HG02610 (cell line): ENCODE measurements at regions not wholly inside any gene's neighbourhood (a gene's known extent, or its start where the extent isn't known, plus 50 kb on each side); places are given as distances from the start of the nearest gene placed in this dataset.
"Not testable (repeated sequence)": the region's sequence is repeated elsewhere in the genome, so short reads cannot be mapped to it uniquely, and the experiment has no call there.

Source experiments
- ATAC-seq: cut with Tn5 transposase; IDR thresholded peaks from one replicate; pipeline ENCODE4 v1.9.1; 2021; ENCODE audit warnings: mild to moderate bottlenecking, moderate library complexity; ENCODE audit not compliant: unreplicated experiment

DNA sequence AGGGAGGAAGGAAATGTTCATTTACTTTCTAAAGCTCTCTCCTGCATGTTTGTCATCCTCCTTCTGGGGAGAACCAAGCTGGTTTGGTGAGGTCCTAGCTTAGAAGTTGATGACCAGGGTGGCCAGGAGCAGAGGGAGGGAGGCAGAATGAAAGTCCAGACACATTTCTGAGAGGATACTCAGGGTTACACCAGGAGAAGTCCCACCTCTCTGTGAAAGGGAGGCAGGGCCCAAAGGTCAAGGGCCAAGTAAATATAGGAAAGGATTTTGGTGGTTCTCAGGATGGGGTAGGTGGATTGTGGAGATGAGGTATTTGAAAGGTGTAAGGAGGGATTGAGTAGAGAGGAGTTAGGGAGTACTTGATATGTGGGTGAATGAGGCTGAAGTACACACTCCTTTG, 58.0 kb upstream of the FBXO11 start:
- ATAC-seq, result no peak

DNA sequence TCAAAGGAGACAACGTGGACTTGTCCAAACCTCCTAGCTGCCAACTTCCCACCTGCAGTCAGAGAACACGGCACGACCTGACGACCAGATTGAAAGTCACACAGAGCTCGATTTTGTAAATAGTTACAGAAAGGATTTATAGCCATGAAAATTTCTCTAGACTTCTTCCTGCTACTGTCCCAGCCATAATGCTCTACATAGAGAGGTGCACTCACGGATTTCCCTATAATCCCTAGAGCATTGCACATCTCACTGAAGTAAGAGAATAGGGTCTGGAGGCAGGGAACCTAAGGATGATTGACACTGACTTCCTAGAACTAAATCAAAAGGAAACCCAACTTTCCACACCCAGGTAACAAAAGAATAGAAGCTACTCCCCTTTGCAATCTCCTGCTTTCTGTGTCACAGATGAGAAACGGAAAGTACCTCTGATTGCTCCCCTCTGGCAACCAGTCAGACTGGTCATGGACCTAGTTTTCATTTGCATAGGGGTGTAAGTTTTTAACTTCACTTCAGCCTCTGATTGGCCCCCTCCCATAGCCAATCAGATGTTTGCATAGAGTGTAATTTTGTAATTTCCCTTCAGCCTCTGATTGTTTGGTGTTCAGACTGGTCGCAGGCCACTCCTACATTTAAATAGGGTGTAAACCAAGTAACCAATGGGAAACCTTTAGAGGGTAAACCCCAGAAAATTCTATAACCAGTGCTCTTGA, 58.6 kb upstream of the FBXO11 start:
- no peak for ATAC-seq

DNA sequence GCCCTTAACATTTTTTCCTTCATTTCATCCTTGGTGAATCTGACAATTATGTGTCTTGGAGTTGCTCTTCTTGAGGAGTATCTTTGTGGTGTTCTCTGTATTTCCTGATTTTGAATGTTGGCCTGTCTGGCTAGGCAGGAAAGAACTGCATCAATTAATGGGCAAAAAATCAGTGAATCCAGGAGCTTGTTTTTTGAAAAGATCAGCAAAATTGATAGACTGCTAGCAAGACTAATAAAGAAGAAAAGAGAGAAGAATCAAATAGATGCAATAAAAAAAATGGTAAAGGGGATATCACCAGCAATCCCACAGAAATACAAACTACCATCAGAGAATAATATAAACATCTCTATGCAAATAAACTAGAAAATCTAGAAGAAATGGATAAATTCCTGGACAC, 70.4 kb upstream of the FBXO11 start:
- ATAC-seq, result not testable (repeated sequence)

DNA sequence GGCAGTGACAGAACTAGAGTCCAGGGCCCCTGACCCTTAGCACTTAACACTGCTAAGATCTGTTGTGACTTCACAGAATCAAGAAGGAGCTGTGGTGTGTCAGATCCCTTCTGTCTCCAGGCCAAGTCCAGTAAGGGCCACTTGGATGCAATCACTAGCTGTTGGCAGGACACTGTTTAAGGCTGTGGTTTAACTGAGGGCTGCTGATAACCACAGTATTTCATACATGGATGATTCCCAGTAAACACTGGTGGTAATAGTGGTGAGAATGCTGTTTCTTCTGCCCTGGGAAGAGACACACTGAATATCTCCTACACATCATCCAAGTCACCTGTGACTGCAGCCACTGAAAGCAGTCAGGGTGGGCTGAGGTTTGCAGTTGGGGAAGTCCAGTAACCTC, 77.7 kb upstream of the FBXO11 start:
- ATAC-seq, result peak; percentile 73

DNA sequence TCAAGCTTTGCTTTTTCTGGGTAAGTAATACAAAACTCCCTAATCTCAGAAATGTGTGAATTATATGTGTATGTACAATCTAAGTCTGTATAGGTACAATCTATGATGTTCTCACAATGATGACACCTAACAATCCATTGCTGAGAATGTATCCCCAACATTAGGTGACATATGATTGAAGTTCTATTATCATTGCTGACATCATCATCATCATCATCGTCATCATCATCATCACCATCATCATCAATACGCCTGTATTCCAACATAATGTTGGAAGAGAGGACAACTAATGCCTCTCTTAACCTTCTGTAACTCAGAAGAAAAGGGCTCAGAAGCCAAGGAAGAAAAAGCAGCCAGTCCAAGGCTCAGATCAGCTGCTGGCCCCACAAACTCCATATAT, 84.2 kb upstream of the FBXO11 start:
- ATAC-seq, result no peak

DNA sequence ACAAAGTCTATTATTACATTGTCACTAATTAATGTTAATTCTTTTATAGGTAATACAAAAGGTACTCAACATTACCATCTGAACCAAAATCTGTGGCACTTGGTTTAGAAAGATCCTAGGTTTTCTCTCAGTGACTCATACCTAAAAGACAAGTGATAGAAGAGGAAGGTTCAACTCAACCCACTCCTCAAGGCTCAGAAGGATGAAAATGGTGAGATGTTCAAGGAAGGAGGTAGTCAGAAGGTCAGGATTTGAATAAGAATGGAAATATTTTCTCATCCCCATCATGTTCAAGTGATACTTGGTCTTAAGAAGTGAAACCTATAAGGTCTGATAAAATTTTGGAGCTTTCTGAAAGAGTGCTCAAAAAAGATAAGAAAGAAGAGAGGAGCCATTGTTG, 86.4 kb upstream of the FBXO11 start:
- ATAC-seq, result no peak

DNA sequence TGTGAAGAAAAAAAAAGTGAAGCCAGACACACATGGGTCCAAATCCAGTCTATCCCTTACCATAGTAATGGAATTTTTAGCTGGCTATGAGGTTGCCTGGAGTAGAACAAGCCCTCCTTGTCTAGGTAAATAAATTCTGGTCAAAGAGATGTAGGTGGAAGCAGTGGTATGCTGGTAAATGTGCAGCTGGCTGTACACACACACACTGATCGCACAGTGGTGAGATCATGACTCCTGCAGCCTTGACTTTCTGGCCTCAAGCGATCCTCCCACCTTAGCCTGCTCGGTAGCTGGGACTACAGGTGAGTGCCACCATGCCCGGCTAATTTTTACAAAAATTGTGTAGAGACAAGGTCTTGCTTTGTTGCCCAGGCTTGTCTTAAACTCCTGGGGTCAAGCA, 90.5 kb upstream of the FBXO11 start:
- ATAC-seq, result no peak

DNA sequence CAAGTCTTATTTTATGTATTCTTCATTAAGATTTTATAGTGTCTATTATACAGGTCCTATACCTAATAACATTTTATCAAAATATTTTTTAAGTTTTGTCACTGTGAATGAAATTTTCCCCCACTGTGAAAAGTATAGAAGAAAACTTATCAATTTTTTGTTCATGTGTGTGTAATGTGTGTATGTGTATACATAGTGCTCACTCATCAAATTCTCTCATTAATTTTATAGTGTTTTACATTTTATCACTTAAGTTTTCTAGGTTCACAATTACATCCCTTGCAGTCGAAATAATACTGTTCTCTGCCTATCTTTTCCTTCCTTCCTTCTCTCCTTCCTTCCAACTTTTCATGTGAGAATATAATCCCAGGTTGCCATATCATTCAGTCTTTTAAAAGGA, 93.2 kb upstream of the FBXO11 start:
- ATAC-seq, result no peak

DNA sequence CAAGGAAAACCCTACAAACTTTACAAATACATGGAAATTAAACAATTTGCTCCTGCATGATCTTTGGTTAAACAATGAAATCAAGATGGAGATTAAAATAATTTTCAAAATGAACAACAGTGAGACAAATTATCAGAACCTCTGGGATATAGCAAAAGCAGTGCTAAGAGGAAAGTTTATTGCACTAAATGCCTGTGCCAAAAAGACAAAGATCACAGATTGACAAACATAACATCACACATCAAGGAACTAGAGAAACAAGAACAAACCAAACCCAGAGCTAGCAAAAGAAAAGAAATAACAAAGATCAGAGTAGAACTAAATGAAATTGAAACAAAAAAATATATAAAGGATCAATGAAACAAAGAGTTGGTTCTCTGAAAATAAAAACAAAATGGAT, 95.2 kb upstream of the FBXO11 start:
- no peak for ATAC-seq

DNA sequence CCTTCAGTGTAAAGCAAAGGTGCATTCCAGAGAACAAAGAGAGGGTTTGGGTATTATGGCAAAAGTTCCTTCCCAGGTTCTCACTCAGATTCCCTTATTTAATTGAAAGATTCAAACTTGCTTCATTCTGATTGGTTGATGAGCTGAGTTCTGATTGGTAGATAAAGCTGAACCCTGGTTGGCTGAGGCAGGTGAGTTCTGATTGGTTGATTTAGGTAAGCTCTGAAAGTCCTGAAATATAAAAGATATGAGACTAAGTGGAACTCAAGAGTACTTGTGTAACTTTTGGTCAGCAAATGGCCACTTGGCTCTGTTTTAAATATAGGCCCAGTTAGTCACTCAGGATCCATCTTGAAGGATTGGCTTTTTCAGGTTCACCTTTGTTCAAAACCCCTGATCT, 99.8 kb upstream of the FBXO11 start:
- no peak for ATAC-seq

DNA sequence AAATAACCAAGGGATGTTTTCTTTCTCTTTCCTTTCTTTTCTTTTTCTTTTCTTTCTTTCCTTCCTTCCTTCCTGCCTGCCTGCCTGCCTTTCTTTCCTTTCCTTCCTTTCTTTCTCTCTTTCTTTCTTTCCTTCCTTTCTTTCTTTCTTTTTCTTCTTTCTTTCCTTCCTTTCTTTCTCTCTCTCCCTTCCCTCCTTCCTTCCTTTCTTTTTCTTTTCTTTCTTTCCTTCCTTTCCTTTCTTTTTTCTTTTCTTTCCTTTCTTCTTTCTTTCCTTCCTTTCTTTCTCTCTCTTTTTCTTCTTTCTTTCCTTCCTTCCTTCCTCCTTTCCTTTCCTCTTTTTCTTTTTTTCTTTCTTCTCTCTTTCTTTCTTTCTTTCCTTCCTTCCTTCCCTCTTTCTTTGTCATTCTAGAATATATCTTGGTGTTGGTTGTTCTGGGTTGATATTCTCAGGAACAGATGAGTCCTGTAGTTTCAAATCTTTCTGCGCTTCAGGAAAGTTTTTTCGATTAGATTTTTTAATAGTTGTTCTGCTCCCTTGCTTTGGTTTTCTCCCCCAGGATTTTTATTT, 101.5 kb upstream of the FBXO11 start:
- no peak for ATAC-seq

DNA sequence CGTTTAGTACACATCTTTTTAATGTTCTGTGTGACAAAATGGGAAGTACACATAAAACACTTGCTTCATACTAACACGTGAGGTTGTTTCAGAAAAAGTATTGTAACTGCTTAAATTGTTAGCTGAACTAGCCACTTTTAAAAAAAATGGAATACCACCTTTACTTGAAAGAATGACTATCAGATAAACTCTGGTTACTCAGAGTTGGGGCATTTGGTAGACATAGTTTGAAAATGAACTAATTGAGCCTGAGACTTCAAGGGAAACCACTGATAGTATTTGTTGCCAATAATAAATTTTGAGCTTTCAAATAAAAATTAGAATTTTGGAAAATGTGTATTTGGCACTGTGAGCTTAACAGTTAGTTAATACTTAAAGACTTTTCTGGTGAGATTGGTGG, 103.0 kb upstream of the FBXO11 start:
- ATAC-seq, result no peak

DNA sequence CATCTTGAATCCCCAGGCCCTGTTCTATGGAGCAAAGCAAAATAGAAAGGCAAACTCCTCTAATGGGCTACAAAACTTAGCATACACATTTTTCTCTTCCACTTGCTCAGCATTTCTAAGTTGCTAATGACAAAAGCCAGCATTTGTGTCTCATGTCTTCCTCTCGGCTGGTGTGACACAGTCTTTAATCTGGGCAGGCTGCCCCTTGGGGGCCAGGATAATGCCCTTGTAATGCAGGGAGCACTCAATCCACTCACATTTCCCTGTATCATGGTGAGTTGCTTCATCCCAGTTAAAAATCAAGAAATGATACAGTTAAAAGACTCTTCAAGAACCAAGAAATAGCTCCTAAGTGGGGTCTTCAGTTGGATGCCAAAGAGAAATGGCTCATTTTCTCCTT, 109.1 kb upstream of the FBXO11 start:
- no peak for ATAC-seq

DNA sequence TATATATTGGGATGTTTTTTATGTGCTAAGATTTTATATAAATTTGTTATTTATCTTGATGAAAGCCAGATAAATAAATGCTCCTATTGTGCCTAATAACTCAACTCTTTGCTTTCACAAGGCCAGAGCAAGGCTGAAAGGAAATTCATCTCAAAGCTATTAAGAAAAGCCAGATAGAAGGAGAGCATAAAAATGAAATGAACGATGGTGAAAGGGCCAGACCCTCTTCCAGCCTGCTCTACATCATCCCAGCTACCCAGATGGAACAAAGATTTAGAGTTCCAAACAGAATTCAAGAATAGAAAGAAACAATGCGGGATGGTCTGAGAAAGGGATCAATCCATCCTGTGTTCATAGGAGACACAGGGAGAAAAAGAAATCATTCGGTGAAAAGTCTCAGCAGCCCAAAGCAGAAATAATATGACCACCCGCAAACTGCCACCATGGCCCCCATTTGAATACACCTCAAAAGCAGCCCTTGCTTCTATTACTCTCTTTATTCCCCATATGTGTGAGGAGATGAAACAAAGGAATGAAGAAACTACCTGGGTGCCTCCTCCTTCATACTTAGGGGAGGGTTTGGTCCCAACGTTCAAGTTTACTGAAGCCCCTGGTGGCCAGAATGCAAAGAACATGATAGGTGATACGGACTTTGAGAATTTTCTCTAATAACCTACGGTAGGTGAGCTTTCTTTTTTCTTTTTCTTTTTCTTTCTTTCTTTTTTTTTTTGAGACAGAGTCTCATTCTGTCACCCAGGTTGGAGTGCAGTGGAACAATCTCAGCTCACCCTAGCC, 110.1 kb upstream of the FBXO11 start:
- no peak for ATAC-seq

DNA sequence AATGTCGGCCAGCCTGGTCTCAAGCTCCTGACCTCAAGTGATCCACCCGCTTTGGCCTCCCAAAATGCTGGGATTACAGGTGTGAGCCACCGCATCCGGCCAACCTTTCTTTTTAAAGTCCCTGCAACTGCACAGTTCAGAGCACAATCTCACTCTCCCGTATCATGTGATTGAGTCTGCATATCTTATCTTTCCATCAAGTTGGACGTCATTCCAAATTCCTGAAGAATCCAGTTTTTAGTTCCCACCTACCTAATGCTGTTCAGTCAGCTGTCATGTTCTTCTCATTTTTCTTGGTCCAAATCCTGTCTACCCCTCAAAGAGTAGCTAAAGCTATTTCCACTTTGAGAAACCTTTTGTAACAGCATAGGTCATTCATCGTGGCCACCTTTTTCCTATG, 110.8 kb upstream of the FBXO11 start:
- ATAC-seq, result no peak

DNA sequence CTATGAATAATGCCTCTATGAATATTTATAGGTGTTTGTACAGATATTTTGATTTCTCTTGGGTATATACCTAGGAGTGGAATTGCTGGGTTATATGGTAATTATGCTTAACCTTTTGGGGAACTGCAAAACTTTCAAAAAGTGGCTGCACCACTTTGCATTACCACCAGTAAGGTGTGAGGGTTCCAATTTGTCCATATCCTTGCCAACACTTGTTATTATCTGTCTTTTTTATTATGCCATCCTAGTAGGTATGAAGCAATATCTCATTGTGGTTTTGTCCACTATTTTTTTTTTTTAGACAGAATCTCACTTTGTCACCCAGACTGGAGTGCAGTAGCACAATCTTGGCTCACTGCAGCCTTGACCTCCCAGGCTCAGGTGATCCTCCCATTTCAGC, 112.2 kb upstream of the FBXO11 start:
- ATAC-seq, result no peak

DNA sequence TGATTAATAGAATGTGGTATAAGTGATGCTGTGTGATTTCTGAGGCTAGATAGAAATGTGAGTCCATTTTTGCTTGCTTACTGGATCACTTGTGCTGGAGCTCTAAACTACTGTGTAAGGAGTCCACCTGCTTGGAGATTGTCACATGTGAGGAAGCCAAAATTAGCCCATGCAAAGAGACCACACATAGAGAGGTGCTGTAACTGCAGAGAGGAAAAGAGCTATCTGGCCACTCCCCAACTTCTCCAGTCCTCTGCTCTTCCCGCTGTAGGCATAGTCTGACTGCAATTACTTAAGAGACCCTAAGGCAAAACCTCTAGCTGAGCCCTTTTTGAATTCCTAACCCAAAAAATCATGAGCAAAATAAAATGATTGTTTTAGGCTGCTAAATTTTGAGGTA, 120.6 kb upstream of the FBXO11 start:
- ATAC-seq, result no peak

DNA sequence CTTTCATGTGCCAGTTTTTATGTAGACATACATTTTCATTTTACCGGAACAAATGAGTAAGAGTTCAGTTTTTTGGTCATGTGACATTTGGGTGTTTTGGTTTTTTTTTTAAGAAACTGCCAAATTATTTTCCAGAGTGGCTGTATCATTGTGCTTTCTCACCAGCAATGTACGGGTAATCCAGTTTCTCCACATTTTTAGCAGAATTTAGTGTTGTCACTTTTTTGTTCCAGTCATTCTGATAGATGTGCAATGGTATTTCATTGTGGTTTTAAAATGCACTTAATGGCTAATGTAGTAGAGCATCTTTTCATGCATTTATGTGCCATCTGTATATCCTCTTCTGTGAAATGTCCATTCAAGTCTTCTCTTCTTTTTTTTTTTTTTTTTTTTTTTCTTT, 126.5 kb upstream of the FBXO11 start:
- no peak for ATAC-seq

DNA sequence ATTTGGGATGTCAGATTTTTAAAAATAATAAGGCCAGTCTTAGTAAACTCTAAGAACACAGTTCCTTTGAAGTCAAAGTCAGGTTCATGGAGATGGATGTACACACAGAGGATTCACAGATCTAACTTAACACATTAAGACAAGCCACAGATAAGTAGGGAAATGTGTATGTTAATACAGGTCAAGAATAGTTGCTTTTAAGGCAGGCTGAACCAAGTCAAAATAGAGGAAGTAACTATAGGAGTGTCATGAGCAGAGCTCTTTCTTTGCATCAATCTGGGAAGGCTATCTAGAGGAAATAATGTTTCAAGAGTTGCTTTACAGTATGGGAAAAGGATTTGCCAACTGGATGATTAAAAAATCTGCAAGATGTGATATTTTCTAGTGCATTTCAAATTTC, 128.0 kb upstream of the FBXO11 start:
- ATAC-seq, result no peak

DNA sequence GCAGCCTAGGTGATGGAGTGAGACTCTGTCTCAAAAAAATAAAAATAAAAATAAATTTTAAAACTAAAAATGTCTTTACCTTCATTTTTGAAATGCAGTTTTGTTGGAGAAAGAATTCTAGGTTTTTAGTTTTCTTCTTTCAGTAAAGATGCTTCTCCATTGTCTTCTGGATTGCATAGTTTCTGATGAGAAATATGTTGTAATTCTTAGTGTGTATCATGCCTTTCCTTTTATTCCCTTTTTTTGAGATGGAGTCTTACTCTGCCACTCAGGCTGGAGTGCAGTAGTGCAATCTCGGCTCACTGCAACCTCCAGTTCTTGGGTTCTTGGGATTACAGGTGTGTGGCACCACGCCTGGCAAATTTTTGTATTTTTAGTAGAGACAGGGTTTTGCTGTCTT, 130.0 kb upstream of the FBXO11 start:
- no peak for ATAC-seq

DNA sequence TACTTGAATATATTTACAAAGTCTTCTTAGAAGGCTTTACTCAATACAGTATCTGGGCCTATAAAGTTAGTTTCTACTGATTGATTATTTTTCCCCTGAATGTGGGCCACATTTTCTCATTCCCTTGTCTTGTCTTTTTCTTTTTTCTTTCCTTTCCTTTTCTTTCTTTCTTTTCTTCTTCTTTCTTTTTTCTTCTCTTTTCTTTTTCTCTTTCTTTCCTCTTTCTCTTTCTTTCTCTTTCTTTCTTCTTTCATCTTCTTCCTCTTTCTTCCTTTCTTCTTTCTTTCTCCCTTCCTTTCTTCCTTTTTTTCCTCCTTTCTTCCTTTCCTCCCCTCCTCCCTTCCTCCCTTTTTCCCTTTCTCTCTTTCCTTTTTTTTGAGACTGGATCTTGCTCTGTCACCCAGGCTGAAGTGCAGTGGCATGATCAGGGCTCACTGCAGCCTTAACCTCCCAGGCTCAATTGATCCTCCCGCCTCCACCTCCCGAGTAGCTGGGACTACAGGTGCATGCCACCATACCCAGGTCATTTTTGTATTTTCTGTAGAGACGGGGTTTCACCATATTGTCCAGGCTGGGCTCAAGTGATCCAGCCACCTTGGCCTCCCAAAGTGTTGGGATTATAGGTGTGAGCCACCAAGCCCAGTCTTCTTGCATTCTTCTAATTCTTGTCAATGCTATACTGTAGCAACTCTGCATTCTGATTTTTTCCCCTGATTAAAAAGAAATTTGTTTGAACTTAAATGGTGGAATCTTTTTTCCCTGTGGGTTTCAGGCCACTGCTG, 133.1 kb upstream of the FBXO11 start:
- no peak for ATAC-seq
